IPS-18c (cell line): ENCODE measurements at regions not wholly inside any gene's neighbourhood (a gene's known extent, or its start where the extent isn't known, plus 50 kb on each side); places are given as distances from the start of the nearest gene placed in this dataset.

Source experiments
- H3K4me3 ChIP-seq: 2 replicates; pipeline ENCODE4 v1.7.0; 2013; ENCODE audit warnings: low read depth, mild to moderate bottlenecking, low read length, moderate library complexity; ENCODE audit not compliant: insufficient read depth
- H3K9me3 ChIP-seq: one replicate; pipeline ENCODE4 v1.6.1; 2013; ENCODE audit warnings: mild to moderate bottlenecking, low read length, moderate library complexity; ENCODE audit not compliant: control insufficient read depth, insufficient read depth

- Histone ChIP-seq H3K4me3 (no peak overlapping the region), H3K9me3 (peaks cover 8% of the 10 kb centered on the region)
Measured at GRCh38 chr11:127898422-127899365, 688.7 kb downstream of the ETS1 start.

DNA sequence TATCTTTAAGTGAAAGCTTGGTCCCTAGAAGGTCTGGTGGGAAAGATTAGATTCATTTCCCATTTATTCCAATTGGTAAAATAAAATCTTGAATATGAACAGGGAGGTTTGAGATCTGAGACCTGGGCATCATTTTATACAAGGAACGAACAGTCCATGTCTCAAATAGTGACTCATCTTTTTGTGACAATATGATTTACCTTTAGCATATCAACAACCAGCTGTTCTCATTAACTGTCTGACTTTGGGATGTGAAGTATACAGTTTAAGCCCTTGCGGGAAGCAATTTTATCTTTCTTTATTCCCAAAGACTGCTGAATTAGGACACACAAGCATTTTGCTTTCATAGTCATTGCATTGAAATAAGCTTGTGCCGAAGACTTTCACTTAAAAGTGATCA lies 691.6 kb downstream of the ETS1 start:
- H3K9me3 ChIP-seq, result peaks cover 8% of the 10 kb centered on the region
- no peak overlapping the region for H3K4me3 ChIP-seq

GRCh38 chr11:127894316-127894715 lies 693.0 kb downstream of the ETS1 start:
- Histone ChIP-seq H3K9me3 (peaks cover 8% of the 10 kb centered on the region), H3K4me3 (no peak overlapping the region)

DNA sequence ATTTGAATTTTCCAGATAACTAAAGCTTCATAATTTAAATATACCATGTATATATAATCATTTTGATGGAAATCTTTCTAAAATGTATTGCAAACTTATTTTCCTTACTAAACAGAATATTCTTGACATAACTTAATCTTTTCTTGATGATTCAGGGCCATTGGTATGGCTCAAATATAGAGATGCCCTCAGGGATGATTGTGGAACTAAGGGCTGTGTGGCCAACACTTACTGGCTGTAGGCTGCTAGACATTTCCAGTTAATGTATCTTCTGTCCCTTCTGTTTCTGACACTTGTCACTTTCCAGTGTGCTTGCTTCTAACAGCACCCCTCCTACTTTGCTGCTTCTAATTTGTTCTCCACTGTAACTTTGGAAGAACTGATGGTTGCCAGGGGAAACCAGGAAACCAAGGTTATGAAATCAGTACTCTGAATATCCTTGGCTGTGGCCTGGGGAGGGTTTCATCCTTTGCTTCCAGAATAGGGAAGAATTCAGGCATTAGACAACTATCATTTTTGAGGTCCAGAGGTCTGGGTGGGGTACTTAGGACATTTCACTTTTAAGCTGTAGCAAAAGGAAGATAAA lies 697.2 kb downstream of the ETS1 start:
- H3K9me3 ChIP-seq, result peaks cover 2% of the 10 kb centered on the region
- H3K4me3 ChIP-seq, result no peak overlapping the region

DNA sequence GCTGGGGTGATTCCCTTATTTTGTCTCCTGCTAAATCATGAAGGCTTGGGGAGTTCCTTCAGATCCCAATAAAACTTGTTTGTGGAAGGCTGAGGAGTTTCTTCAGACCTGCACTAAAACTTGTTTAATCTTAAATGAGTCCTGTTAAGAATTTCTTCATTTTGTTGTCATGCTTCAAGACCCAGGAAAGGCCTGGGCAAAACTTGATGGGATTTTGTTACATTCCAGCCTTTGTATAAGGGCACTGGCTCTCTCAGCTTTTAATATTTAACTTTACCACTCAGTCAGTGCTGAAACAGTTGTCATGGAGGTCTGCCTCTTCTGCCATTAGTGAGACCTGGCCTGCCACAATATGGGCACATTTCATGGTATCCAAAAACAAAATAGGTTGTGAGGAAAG lies 699.0 kb downstream of the ETS1 start:
- Histone ChIP-seq H3K9me3 (peaks cover 4% of the 10 kb centered on the region), H3K4me3 (no peak overlapping the region)

- no peak overlapping the region for H3K4me3 ChIP-seq
- no peaks in the 10 kb centered on the region for H3K9me3 ChIP-seq
Measured at GRCh38 chr11:127875131-127875530, 712.2 kb downstream of the ETS1 start.

DNA sequence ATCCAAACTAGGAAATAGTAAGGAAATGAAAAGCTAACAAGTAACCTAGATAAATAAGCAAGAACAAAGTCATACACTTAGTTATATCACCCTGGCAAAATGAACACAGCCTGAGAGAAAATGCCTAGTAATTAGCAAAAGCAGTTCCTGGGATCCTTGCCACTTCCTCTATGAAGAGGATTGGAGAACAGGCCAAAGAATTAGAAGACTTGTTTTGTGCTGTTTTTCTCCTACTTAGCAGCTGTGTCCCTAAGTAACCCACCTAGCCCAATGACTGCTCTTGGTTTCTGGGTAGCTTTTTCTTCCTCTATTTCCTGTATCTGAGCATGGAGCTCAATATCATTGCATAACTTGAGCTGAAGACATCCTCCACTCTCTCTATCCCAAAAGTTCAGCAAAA lies 713.9 kb downstream of the ETS1 start:
- H3K4me3 ChIP-seq, result no peak overlapping the region

DNA sequence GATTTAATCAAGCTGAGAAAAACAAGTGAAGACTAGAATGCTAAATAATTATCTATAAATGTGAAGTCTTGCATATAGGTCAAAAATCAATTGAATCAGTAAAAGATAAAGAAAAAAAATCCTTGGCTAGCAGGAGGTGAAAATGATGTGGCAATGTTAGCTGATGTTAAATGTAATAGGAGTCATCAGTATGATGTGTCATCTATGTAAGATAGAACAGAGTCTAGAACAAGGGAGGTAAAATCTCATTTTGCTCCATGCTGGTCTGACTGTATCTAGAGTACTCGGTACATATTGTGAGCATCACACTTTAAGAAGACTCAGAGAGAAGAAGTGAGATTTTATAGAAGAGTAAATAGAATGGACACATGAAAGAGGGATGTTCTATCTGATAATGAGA lies 721.2 kb downstream of the ETS1 start:
- Histone ChIP-seq H3K4me3 (no peak overlapping the region), H3K9me3 (no peaks in the 10 kb centered on the region)

More for the DNA sequence above, 713.9 kb downstream of the ETS1 start:
- H3K9me3 ChIP-seq, result no peaks in the 10 kb centered on the region

DNA sequence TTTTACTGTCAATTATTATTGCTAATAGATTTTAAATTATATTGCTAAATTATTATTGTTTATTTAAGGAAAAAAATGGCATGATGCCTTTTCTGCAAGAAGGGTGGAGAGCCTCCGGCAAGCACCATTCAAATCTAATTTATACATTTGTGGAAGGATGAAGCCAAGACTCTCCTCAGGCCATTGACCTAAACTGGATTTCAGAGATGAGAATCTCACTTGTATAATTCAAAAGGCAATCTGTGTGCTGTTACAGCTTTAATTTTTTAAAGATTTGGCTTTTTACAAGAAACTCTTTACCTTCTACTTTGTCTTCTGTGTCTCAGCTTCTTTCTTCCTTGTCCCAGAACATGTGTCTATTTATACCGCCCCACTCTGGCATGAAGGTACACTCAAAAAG lies 722.5 kb downstream of the ETS1 start:
- Histone ChIP-seq H3K4me3 (no peak overlapping the region), H3K9me3 (no peaks in the 10 kb centered on the region)

DNA sequence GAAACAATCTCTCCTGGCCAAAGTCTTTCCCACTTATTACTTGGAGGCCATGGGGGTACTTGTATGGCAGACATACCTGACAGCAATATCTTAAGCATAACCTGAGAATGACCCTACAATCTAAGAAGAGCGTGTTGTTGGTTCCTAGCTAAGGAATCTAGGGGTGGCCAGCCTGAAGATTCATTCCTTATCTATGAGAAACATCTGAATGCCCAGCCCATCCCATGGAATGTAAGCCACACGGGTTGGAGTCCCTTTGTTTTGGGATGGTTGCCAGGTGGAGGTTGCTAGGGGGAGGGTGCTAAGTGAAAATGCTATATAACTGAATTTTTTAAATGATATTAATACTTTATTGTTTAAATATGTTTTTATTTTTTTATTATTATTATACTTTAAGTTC lies 725.0 kb downstream of the ETS1 start:
- no peaks in the 10 kb centered on the region for H3K9me3 ChIP-seq
- H3K4me3 ChIP-seq, result no peak overlapping the region

GRCh38 chr11:127859941-127860354 lies 727.4 kb downstream of the ETS1 start:
- no peak overlapping the region for H3K4me3 ChIP-seq

GRCh38 chr11:127844876-127845275 lies 742.5 kb downstream of the ETS1 start:
- Histone ChIP-seq H3K4me3 (no peak overlapping the region), H3K9me3 (no peaks in the 10 kb centered on the region)

More at GRCh38 chr11:127859941-127860354, 727.4 kb downstream of the ETS1 start:
- H3K9me3 ChIP-seq, result no peaks in the 10 kb centered on the region

DNA sequence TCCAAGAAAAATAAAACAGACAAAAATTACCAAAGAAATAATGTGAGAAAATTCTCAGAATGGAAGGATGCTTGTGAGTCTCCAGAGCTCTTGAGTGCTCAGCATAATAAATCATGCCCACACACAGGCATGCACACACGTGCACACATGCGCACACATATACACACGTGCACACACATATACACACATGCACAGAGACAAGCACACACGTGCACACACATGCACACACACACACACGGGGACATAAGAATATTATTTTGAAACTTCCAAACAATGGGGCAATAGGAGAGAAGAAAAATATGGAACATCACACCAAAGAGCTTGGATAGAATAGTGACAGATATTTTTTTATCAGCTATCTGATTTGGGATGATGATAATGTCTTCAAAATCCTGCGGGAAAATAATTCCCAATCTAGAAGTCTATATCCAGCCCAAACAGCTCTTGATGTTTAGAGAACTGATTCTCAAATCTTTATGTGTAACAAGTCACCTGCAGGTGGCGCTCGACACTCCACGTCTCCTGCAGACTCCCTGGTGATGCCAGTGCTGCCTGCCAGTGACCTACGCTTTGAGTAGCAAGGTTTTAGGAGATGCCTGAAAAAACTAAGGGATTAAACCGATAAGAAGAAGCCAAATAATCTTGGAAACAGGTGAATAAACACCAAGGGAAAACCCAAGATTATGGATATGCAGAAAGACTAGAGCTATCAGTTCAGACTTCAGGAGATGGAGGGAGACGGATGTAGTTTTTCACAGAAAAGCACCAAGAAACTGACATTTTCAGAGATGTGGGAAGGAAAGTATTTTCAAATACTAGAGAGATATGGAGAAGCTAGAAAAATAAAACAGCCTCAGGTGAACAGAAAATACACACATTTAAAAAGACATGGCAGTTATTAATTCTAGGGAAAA lies 743.6 kb downstream of the ETS1 start:
- Histone ChIP-seq H3K4me3 (no peak overlapping the region), H3K9me3 (no peaks in the 10 kb centered on the region)

- Histone ChIP-seq H3K4me3 (no peak overlapping the region), H3K9me3 (no peaks in the 10 kb centered on the region)
Measured at GRCh38 chr11:127825183-127825582, 762.2 kb downstream of the ETS1 start.

- Histone ChIP-seq H3K4me3 (no peak overlapping the region), H3K9me3 (no peaks in the 10 kb centered on the region)
Measured at GRCh38 chr11:127818625-127819024, 768.7 kb downstream of the ETS1 start.

DNA sequence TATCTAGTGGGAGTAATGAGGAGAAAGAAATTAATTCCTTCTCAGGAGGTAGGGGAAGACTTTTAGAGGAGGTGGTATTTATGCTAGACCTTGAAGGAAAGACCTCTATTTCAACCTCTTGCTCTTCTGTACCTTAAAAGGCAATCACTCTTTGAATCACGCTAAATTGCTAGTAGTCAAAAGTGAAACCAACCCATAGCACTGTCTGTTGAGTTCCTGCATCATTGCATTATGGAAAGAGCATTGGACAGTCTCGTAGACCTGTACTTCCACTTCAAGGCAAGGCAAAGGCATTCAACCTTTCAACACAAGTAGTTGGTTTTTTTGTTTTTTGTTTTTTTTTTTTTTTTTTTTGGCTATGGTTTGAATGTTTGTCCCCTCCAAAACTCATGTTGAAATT lies 770.4 kb downstream of the ETS1 start:
- Histone ChIP-seq H3K4me3 (no peak overlapping the region), H3K9me3 (no peaks in the 10 kb centered on the region)

- Histone ChIP-seq H3K4me3 (no peak overlapping the region), H3K9me3 (no peaks in the 10 kb centered on the region)
Measured at GRCh38 chr11:127815331-127815730, 772.0 kb downstream of the ETS1 start.
